ENCODE measurements at regions not wholly inside any gene's neighbourhood (a gene's known extent, or its start where the extent isn't known, plus 50 kb on each side); places are given as distances from the start of the nearest gene placed in this dataset.

GRCh38 chrX:134725103-134725690 is 66.9 kb upstream of the PLAC1 start:
- CTCF ChIA-PET: interaction anchor here (0.6 kb wide), 1 partner anchor 33 kb away, joined by 3 read pairs; no protein-coding TSS in a partner anchor
- Histone ChIP-seq H4K20me1 (ENCODE audit: insufficient read depth) (no peaks in the 10 kb centered on the region), H3K36me3 (replicated peaks in 1 of 2; ENCODE audit: control insufficient read depth in 1 of 2, insufficient read depth in 2 of 2, low read length in 1 of 2) (no peaks in the 10 kb centered on the region), H3K27ac (ENCODE audit: low read depth in 2 of 2, low read length in 1 of 2) (no peak overlapping the region), H3K4me3 (ENCODE audit: low read depth in 2 of 2, low read length in 1 of 2) (no peak overlapping the region), H3K79me2 (ENCODE audit: insufficient read depth) (no peaks in the 10 kb centered on the region), H3K27me3 (ENCODE audit: insufficient read depth) (no peaks in the 10 kb centered on the region), H3F3A (replicated peaks; ENCODE audit: insufficient read depth) (peaks cover 4% of the 10 kb centered on the region), H3K9me2 (no peaks in the 10 kb centered on the region), H2AFZ (ENCODE audit: low read depth) (no peak overlapping the region), H3K4me1 (ENCODE audit: control insufficient read depth in 1 of 2, insufficient read depth in 2 of 2, low read depth in 1 of 2, low read length in 1 of 2) (no peaks in the 10 kb centered on the region), H3K4me2 (no peak overlapping the region), H3K9ac (no peak overlapping the region), H3K9me3 (no peaks in the 10 kb centered on the region)
- no peak for DNase-seq
- TF ChIP-seq PBX3 (IDR thresholded peaks at IDR 0.05) (no peak), GABPA (IDR thresholded peaks at IDR 0.05; ENCODE audit: low read depth) (no peak), RFX5 (IDR thresholded peaks at IDR 0.05; ENCODE audit: low read length) (no peak), IRF3 (IDR thresholded peaks at IDR 0.05; ENCODE audit: low read depth, low read length) (no peak), USF2 (IDR thresholded peaks at IDR 0.05; ENCODE audit: borderline replicate concordance, low read depth, low read length) (no peak), POLR2AphosphoS5 (IDR thresholded peaks at IDR 0.05; ENCODE audit: low read depth, low read length) (no peak), FOXM1 (IDR thresholded peaks at IDR 0.05; ENCODE audit: low read depth) (no peak), REST (IDR thresholded peaks at IDR 0.05; ENCODE audit: low read depth, low read length) (no peak), ZBTB33 (IDR thresholded peaks at IDR 0.05; ENCODE audit: borderline replicate concordance, low read depth) (no peak), RAD21 (IDR thresholded peaks at IDR 0.05; ENCODE audit: low read length) (no peak), FOXJ3 (CRISPR knock-in tag; IDR thresholded peaks at IDR 0.05) (no peak)
- POLR2A ChIA-PET: no interaction called here
- 86% methylated on average over 4 of the region's 4 CpGs for WGBS (ENCODE audit: low lambda C conversion rate)

All from SK-N-SH (cell line).